Astrocyte (in vitro differentiated cells and primary cell): ENCODE measurements at regions not wholly inside any gene's neighbourhood (a gene's known extent, or its start where the extent isn't known, plus 50 kb on each side); places are given as distances from the start of the nearest gene placed in this dataset.

Source experiments
- CTCF ChIP-seq: IDR thresholded peaks from 2 replicates; pipeline ENCODE4 v1.5.1; 2011; ENCODE audit warnings: low read depth, mild to moderate bottlenecking, inconsistent platforms, low read length, moderate library complexity; ENCODE audit not compliant: insufficient read depth
- EZH2 ChIP-seq: IDR thresholded peaks from 2 replicates; pipeline ENCODE4 v1.6.1; 2012; ENCODE audit warnings: mild to moderate bottlenecking, low read length, inconsistent platforms; ENCODE audit not compliant: insufficient read depth

DNA sequence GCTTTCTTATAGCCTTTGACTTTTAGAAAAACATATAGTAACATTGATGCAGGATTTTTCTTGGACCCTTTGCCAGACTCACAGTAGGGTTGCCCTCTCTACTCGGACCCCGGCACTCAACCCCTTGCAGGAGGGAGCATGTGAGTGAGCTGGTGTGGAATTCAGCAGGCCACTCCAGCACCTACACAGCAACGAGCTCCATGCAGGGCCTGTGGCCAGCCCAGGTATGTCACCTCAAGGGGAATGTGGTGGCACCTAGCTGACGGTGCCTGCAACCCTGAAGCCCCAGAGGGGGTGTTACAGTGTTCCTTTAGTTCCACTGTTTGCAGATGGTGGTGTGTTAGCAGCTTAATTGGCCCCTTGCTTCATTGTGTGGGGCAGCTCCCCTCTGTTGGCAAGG is 414.9 kb downstream of the KCNJ2 start:
- TF ChIP-seq CTCF, result no peak
- no peak for TF ChIP-seq EZH2
